ENCODE measurements at regions not wholly inside any gene's neighbourhood (a gene's known extent, or its start where the extent isn't known, plus 50 kb on each side); places are given as distances from the start of the nearest gene placed in this dataset.

DNA sequence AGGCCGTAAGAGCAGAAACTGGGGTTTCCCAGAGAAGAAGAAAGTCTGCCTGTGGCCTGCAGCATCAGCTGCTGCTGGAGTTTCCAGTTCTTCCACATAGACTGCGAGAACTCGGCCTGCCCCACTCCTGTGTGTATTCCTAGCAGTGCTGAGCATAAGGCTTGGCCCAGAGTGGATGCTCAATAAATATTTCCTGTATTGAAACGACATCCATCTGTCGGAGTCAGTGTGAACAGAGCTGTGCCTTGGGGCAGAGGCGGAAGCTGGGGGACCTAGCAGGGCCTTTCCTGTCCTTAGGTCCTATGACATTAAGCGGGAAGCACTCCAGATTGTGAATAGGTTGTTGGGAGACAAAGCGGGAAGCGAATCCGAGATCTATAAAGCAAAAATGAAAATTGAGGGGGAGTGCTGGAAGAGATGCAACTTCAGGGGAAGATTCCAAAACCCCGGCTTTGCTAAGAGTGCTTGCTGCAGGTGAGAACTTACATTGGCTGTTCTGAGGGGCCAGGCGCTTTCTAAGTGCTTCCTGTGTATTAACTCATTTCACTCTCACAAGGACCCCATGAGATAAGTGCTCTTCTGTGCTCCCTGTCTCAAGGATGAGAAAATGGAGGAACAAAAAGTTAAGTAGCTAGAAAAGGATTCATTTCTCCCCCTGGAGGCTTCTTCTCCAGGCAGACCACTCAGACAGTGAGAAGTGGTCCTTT is 76.1 kb upstream of the CXCL14 start:
- TF ChIP-seq, protein P1, sequence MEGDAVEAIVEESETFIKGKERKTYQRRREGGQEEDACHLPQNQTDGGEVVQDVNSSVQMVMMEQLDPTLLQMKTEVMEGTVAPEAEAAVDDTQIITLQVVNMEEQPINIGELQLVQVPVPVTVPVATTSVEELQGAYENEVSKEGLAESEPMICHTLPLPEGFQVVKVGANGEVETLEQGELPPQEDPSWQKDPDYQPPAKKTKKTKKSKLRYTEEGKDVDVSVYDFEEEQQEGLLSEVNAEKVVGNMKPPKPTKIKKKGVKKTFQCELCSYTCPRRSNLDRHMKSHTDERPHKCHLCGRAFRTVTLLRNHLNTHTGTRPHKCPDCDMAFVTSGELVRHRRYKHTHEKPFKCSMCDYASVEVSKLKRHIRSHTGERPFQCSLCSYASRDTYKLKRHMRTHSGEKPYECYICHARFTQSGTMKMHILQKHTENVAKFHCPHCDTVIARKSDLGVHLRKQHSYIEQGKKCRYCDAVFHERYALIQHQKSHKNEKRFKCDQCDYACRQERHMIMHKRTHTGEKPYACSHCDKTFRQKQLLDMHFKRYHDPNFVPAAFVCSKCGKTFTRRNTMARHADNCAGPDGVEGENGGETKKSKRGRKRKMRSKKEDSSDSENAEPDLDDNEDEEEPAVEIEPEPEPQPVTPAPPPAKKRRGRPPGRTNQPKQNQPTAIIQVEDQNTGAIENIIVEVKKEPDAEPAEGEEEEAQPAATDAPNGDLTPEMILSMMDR (IDR thresholded peaks at IDR 0.05; ENCODE audit: borderline replicate concordance, insufficient read depth, low read depth, low read length) = no peak
- no peak overlapping the region for H3K4me3 ChIP-seq (ENCODE audit: low read depth, low read length)

DNA sequence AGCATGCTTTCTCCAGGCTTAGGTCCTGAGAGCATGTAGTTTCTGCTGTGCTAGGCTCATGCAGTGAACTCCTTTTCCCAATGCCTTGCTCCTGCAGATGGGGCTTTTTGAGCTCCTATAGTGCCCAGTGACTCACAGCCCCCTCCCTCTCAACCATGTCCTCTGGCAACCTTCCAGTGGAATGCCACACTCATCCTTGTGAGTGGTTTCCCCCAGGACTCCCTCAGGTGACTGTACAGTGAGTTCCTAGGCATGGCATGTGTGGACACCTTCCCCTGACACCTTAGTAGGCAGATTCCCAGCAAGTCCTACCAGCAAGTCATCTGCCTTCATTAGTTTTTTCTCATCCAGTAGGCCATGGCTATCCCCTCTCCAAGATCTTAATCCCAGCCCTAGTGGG is 72.4 kb upstream of the CXCL14 start:
- TF ChIP-seq, protein P1 (IDR thresholded peaks at IDR 0.05; ENCODE audit: borderline replicate concordance, insufficient read depth, low read depth, low read length) = no peak
- H3K4me3 ChIP-seq (ENCODE audit: low read depth, low read length) = no peak overlapping the region

DNA sequence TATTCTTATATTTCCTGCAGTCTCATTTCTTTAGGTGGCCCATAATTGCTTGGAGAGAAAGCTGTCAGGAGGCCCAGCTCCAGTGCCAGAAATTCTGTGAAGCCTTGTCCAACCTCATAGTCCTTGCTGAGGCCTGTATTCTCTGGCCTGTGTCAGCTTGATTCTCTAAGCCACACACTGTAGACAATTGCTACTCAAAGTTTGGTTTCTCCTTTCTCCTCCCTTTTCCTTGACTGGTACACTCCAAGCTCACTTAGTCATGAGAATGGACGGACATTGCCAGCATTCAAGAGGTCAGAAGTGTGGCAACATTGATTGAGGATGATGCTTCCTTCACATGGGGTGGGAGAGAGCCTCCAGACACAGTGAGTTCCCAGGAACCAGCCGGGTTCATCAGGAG is 71.3 kb upstream of the CXCL14 start:
- no peak overlapping the region for H3K4me3 ChIP-seq (ENCODE audit: low read depth, low read length)
- TF ChIP-seq, protein P1 (IDR thresholded peaks at IDR 0.05; ENCODE audit: borderline replicate concordance, insufficient read depth, low read depth, low read length) = no peak

DNA sequence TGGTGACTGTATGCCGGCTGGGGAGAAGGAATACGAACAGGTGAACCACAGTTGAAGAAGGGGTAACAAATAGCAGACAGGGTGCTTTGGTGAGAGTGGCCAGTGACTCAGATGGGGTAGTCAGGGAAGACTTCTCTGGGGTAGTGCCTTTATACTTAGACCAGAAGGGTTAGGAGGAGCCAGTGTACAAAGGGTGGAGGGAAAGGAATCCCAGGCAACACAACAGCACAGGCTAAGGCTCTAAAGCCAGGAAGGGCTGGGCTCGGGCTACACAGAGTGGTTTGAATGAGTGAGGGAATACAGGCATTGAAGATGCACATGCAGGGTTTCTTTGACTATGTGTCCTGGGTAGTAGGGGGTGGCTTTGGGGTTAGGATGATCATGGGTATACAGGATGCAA is 70.6 kb upstream of the CXCL14 start:
- H3K4me3 ChIP-seq (ENCODE audit: low read depth, low read length) = no peak overlapping the region
- TF ChIP-seq, protein P1 (IDR thresholded peaks at IDR 0.05; ENCODE audit: borderline replicate concordance, insufficient read depth, low read depth, low read length) = no peak

DNA sequence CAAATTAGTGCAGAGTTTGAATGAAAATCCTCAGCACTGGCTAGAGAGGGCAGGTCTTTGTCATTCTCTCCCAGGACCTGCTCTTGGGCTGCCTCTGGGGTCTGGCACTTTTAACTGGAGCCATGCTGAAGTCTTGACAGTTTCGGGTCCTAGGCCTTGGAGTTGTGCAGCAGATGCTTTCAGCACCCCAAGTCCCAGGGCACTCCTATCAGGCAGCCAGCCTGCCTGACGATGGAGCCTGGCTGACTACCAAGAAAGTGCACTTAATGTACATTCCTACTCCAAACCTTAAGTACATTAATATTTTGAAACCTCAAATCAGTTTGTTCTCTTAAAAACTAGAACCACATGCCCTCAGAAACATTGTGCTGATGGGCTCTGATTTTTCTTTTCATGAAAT is 69.3 kb upstream of the CXCL14 start:
- H3K4me3 ChIP-seq (ENCODE audit: low read depth, low read length) = no peak overlapping the region
- TF ChIP-seq, protein P1 (IDR thresholded peaks at IDR 0.05; ENCODE audit: borderline replicate concordance, insufficient read depth, low read depth, low read length) = no peak

DNA sequence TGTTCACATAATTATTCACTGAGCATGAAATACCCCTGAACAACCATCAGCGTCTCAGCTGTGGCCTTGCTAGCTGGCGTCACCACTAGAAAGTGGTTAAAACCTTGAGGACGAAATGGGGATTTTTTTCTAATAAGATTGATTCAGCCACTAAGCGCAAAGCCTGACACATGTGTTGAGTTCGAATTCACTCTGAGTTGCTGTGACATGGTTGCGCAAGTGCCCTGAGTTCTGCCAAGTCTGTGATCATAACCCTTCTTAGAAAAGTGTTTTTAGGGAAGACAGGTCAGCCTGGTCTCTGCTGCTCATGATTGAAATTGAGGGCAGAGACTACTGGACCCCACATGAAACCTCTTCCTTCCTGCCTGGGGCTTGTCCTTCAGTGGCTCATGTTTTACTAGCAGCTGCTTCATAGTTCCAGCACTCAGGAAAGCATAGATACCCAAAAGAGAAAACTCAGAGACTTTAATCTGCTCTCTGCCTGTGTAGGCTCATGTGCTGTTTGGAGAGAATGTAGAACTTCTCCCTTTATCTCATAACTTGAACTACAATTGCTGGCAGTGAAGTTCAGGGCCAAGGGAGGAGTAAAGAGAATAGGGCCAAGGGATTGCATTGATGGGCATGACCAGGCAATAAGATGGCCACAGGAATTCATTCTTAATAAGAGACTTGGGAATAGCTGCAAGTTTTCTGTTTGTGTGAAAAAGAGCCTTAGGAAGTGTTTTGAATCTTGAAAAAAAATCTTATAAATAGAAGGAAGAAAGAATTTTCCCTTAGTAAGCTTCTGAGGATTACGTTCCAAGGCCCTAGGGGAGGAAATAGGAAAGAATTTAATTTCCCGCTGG is 66.8 kb upstream of the CXCL14 start:
- H3K4me3 ChIP-seq (ENCODE audit: low read depth, low read length) = no peak overlapping the region
- TF ChIP-seq, protein P1 (IDR thresholded peaks at IDR 0.05; ENCODE audit: borderline replicate concordance, insufficient read depth, low read depth, low read length) = no peak

DNA sequence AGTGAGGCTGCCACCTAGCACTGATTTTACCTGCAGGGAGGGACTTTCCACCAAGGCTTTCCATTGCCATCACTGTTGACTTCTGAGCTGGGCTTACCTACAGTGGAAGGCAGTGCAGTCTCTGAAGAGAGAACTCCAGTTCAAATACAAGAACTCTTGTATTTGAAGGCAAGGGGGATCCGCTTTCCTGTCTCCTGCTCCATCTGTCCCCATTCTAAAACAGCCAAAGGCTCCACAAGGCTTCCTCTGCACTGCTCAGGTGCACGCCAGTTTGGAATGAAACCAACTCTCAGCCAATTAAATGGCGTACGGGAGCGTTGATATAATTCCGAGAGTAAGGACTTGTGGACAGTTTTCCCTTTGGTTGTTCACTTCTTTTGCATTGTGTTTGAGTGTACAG is 66.0 kb upstream of the CXCL14 start:
- TF ChIP-seq, protein P1 (IDR thresholded peaks at IDR 0.05; ENCODE audit: borderline replicate concordance, insufficient read depth, low read depth, low read length) = no peak
- no peak overlapping the region for H3K4me3 ChIP-seq (ENCODE audit: low read depth, low read length)
